ENCODE measurements at regions not wholly inside any gene's neighbourhood (a gene's known extent, or its start where the extent isn't known, plus 50 kb on each side); places are given as distances from the start of the nearest gene placed in this dataset.
"Not testable (repeated sequence)": the region's sequence is repeated elsewhere in the genome, so short reads cannot be mapped to it uniquely, and the experiment has no call there.

DNA sequence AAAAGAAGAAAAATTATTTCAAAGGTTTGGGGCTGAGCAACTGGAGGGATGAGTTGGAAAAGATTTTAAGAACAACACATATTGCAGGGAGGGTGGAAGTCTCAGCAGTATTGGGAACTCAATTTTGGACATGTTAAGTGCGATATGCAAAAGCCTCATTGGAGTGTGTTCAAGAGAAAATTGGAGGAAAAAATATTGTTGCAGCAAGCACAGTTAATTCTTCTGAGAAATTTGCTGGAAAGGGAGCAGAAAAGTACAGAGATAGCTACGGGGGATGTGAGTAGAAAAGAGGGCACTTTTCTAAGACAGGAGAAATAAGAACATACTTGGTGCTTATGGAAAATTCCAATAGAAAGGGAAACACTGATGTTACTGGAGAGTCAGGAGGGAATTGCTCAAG lies 59.8 kb upstream of the MAGI2 start:
- Histone ChIP-seq H3K36me3 (ENCODE audit: control insufficient read depth, insufficient read depth, low read length, severe bottlenecking) (no peaks in the 10 kb centered on the region), H3K27me3 (replicated peaks; ENCODE audit: control insufficient read depth, insufficient read depth, low read length) (no peaks in the 10 kb centered on the region), H3K9me3 (ENCODE audit: control insufficient read depth, low read length) (no peaks in the 10 kb centered on the region), H3K4me3 (ENCODE audit: low read length) (no peak overlapping the region), H3K4me1 (ENCODE audit: control insufficient read depth, insufficient read depth, low read length) (no peaks in the 10 kb centered on the region), H3K9ac (ENCODE audit: low read length) (no peak overlapping the region)
- no peak for DNase-seq (ENCODE audit: low read depth)

DNA sequence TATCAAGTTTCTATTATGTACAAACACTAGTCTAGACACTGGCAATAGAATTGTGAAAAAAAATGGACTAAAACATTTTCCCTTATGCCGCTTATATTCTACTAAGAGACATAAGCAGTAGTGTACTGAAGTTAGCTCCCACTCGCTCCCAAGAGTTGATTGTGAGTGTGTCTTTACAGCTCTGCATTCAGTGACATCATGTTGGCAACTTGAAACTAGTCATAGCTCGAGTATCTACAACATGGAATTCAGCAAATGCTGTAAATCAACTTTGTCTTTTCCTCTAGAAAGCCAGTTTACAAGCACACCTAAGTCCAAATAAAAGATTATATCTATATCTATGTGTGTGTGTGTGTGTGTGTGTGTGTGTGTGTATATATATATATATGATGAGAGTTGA lies 58.8 kb upstream of the MAGI2 start:
- DNase-seq (ENCODE audit: low read depth): peak; percentile 27
- Histone ChIP-seq H3K4me1 (ENCODE audit: control insufficient read depth, insufficient read depth, low read length) (no peaks in the 10 kb centered on the region), H3K27me3 (replicated peaks; ENCODE audit: control insufficient read depth, insufficient read depth, low read length) (no peaks in the 10 kb centered on the region), H3K9ac (ENCODE audit: low read length) (no peak overlapping the region), H3K36me3 (ENCODE audit: control insufficient read depth, insufficient read depth, low read length, severe bottlenecking) (no peaks in the 10 kb centered on the region), H3K9me3 (ENCODE audit: control insufficient read depth, low read length) (no peaks in the 10 kb centered on the region), H3K4me3 (ENCODE audit: low read length) (no peak overlapping the region)

DNA sequence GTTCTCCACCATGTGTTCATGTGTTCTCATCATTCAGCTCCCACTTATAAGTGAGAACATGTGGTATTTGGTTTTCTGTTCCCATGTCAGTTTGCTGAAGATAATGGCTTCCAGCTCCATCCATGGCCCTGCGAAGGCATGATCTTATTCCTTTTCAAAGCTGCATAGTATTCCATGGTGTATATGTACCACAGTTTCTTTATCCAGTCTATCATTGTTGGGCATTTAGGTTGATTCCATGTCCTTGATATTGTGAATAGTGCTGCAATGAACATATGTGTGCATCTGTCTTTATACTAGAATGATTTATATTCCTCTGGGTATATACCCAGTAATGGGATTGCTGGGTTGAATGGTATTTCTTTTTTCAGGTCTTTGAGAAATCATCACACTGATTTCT lies 57.6 kb upstream of the MAGI2 start:
- not testable (repeated sequence) for H3K36me3 ChIP-seq (ENCODE audit: control insufficient read depth, insufficient read depth, low read length, severe bottlenecking); H3K9me3 ChIP-seq (ENCODE audit: control insufficient read depth, low read length); H3K4me3 ChIP-seq (ENCODE audit: low read length); DNase-seq (ENCODE audit: low read depth); H3K27me3 ChIP-seq (replicated peaks; ENCODE audit: control insufficient read depth, insufficient read depth, low read length); H3K4me1 ChIP-seq (ENCODE audit: control insufficient read depth, insufficient read depth, low read length); H3K9ac ChIP-seq (ENCODE audit: low read length)

GRCh38 chr7:79507131-79507530 lies 53.7 kb upstream of the MAGI2 start:
- H3K4me1 ChIP-seq (ENCODE audit: control insufficient read depth, insufficient read depth, low read length): peaks cover 6% of the 10 kb centered on the region
- no peaks in the 10 kb centered on the region for H3K27me3 ChIP-seq (replicated peaks; ENCODE audit: control insufficient read depth, insufficient read depth, low read length)
- no peak overlapping the region for H3K9ac ChIP-seq (ENCODE audit: low read length)
- no peak overlapping the region for H3K4me3 ChIP-seq (ENCODE audit: low read length)
- no peak for DNase-seq (ENCODE audit: low read depth)
- H3K9me3 ChIP-seq (ENCODE audit: control insufficient read depth, low read length): no peaks in the 10 kb centered on the region
- H3K36me3 ChIP-seq (ENCODE audit: control insufficient read depth, insufficient read depth, low read length, severe bottlenecking): no peaks in the 10 kb centered on the region

DNA sequence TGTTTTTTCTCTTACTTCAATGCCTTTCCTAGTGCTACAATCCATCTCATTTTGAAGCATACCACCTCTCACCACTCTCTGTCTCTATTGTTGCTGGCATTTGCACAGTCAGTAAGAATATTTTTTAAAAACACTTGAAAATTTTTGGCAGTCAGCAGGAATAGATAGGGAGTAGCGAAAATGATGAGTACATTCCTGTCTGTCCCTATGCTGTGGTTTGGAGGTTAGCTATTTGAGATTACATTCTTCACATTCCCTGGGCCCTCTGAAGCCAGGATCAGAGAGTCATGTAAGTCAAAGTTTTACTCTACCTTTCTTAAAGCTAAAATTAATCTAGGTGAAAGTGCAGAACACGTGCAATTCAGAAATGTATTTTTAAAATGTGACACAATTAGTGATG lies 53.0 kb upstream of the MAGI2 start:
- Histone ChIP-seq H3K9me3 (ENCODE audit: control insufficient read depth, low read length) (no peaks in the 10 kb centered on the region), H3K9ac (ENCODE audit: low read length) (no peak overlapping the region), H3K36me3 (ENCODE audit: control insufficient read depth, insufficient read depth, low read length, severe bottlenecking) (no peaks in the 10 kb centered on the region), H3K4me1 (ENCODE audit: control insufficient read depth, insufficient read depth, low read length) (peaks cover 6% of the 10 kb centered on the region), H3K27me3 (replicated peaks; ENCODE audit: control insufficient read depth, insufficient read depth, low read length) (no peaks in the 10 kb centered on the region), H3K4me3 (ENCODE audit: low read length) (no peak overlapping the region)
- peak; percentile 21 for DNase-seq (ENCODE audit: low read depth)

GRCh38 chr7:79504607-79505389 lies 51.3 kb upstream of the MAGI2 start:
- DNase-seq (ENCODE audit: low read depth): peak; percentile 19
- Histone ChIP-seq H3K9ac (ENCODE audit: low read length) (no peak overlapping the region), H3K36me3 (ENCODE audit: control insufficient read depth, insufficient read depth, low read length, severe bottlenecking) (no peaks in the 10 kb centered on the region), H3K4me1 (ENCODE audit: control insufficient read depth, insufficient read depth, low read length) (peaks cover 6% of the 10 kb centered on the region), H3K27me3 (replicated peaks; ENCODE audit: control insufficient read depth, insufficient read depth, low read length) (no peaks in the 10 kb centered on the region), H3K4me3 (ENCODE audit: low read length) (no peak overlapping the region), H3K9me3 (ENCODE audit: control insufficient read depth, low read length) (no peaks in the 10 kb centered on the region)
